Liver (tissue), 8 donors: ENCODE measurements at regions not wholly inside any gene's neighbourhood (a gene's known extent, or its start where the extent isn't known, plus 50 kb on each side); places are given as distances from the start of the nearest gene placed in this dataset.

Source experiments
- DNase-seq: peaks from one replicate; pipeline ENCODE4 v3.0.0-alpha.2; 2017; ENCODE audit warnings: low spot score
- H3K27ac ChIP-seq, 2 donors: one replicate each; pipeline ENCODE4 v1.7.0; 2013; ENCODE audit warnings: inconsistent platforms in 2 of 2, low read length in 2 of 2, control low read depth in 1 of 2, low read depth in 1 of 2, mild to moderate bottlenecking in 1 of 2
- H3K27me3 ChIP-seq, 4 donors: one replicate each; pipeline versions ENCODE4 v1.6.1 to v1.7.0; 2013; ENCODE audit warnings: low read length in 3 of 4, inconsistent platforms in 1 of 4, mild to moderate bottlenecking in 1 of 4, moderate library complexity in 1 of 4; ENCODE audit not compliant: control insufficient read depth in 4 of 4, insufficient read depth in 4 of 4
- H3K36me3 ChIP-seq, 4 donors: one replicate each; pipeline versions ENCODE4 v1.6.1 to v1.7.0; 2013; ENCODE audit warnings: low read length in 3 of 4, mild to moderate bottlenecking in 3 of 4, low read depth in 1 of 4, moderate library complexity in 1 of 4; ENCODE audit not compliant: control insufficient read depth in 4 of 4, insufficient read depth in 3 of 4
- H3K4me1 ChIP-seq, 4 donors: one replicate each; pipeline versions ENCODE4 v1.6.1 to v1.7.0; 2013; ENCODE audit warnings: low read length in 3 of 4, mild to moderate bottlenecking in 3 of 4, moderate library complexity in 1 of 4; ENCODE audit not compliant: control insufficient read depth in 4 of 4, insufficient read depth in 4 of 4
- H3K4me3 ChIP-seq, 3 donors: one replicate each; pipeline versions ENCODE4 v1.6.1 to v1.7.0; 2013; ENCODE audit warnings: low read length in 3 of 3, control low read depth in 1 of 3, low read depth in 1 of 3, mild to moderate bottlenecking in 1 of 3
- H3K9ac ChIP-seq, 2 donors: one replicate each; pipeline ENCODE4 v1.7.0; 2013; ENCODE audit warnings: low read length in 2 of 2, mild to moderate bottlenecking in 2 of 2, moderate library complexity in 2 of 2, control low read depth in 1 of 2, low read depth in 1 of 2
- H3K9me3 ChIP-seq, 4 donors: one replicate each; pipeline versions ENCODE4 v1.6.1 to v1.7.0; 2013; ENCODE audit warnings: low read length in 3 of 4; ENCODE audit not compliant: control insufficient read depth in 4 of 4
- EGR1 ChIP-seq, 2 donors: IDR thresholded peaks; 2 replicates each; pipeline ENCODE4 v1.6.1; 2016 to 2018; ENCODE audit warnings: antibody characterized with exemption in 2 of 2, low read depth in 2 of 2
- FOXA1 ChIP-seq: IDR thresholded peaks from 2 replicates; pipeline ENCODE4 v1.6.1; 2016; ENCODE audit warnings: antibody characterized with exemption
- FOXA2 ChIP-seq: IDR thresholded peaks from 2 replicates; pipeline ENCODE4 v1.6.1; 2016; ENCODE audit warnings: antibody characterized with exemption
- GABPA ChIP-seq, 2 donors: IDR thresholded peaks in 1 of 2; conservative IDR thresholded peaks in 1 of 2; 2 replicates each; pipeline ENCODE4 v1.6.1; 2016; ENCODE audit warnings: antibody characterized with exemption in 2 of 2, mild to moderate bottlenecking in 1 of 2, moderate library complexity in 1 of 2
- HNF4G ChIP-seq: IDR thresholded peaks from 2 replicates; pipeline ENCODE4 v1.6.1; 2016; ENCODE audit warnings: antibody characterized with exemption
- JUND ChIP-seq, 2 donors: IDR thresholded peaks; 2 replicates each; pipeline ENCODE4 v1.6.1; 2016; ENCODE audit warnings: antibody characterized with exemption in 2 of 2
- NR2F2 ChIP-seq: IDR thresholded peaks from 2 replicates; pipeline ENCODE4 v1.6.1; 2016; ENCODE audit warnings: antibody characterized with exemption
- REST ChIP-seq: IDR thresholded peaks from 2 replicates; pipeline ENCODE4 v1.6.1; 2016; ENCODE audit warnings: antibody characterized with exemption, mild to moderate bottlenecking
- SP1 ChIP-seq: IDR thresholded peaks from 2 replicates; pipeline ENCODE4 v1.6.1; 2018; ENCODE audit warnings: antibody characterized with exemption, mild to moderate bottlenecking
- YY1 ChIP-seq: IDR thresholded peaks from 2 replicates; pipeline ENCODE4 v1.6.1; 2016; ENCODE audit warnings: antibody characterized with exemption, mild to moderate bottlenecking
- WGBS: extraction: QIAGEN DNeasy Blood & Tissue Kit; methylation state at CpG from one replicate; pipeline ENCODE4 v1.1.7; 2013; 5-methylcytosine and 5-hydroxymethylcytosine counted together
- TF ChIP-seq, protein P1 (sequence below): fragments of 150-350 bp; IDR thresholded peaks from 2 replicates; pipeline ENCODE4 v1.5.1; 2017; ENCODE audit warnings: improper control_type of control experiment, low read depth, low read length; ENCODE audit not compliant: missing input control
- TF ChIP-seq, protein P2 (sequence below): IDR thresholded peaks from 2 replicates; pipeline ENCODE4 v1.6.1; 2016; ENCODE audit warnings: antibody characterized with exemption
- donor health status: healthy.
- donor health status: healthy.
- donor health status: healthy.
- donor health status: healthy.
- donor health status: healthy.

DNA sequence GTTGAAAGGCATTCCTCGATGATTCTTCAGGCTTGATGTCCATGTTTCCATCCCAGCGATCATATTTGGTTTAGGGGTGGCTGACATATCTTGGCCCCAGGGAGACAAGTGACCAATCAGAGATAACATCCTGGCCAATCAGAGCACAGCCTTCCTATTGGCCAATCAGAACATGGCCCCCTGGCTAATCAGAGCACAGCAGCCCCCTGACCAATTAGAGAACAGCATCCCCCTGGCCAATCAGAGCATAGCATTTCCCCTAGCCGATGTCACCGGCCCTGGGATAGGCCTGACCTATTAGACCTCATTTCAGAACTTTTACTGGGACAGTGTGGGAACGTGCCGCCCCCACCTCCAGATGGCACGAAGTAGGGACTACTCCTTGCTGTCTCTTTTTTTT is 182.2 kb downstream of the AACS start:
- Histone ChIP-seq H3K4me3 (no peak overlapping the region), H3K9me3 (no peaks in the 10 kb centered on the region), H3K9ac (no peak overlapping the region), H3K36me3 (no peaks in the 10 kb centered on the region), H3K4me1 (no peaks in the 10 kb centered on the region), H3K27me3 (no peaks in the 10 kb centered on the region), H3K27ac (no peak overlapping the region)
- whole genome bisulfite sequencing, result 94% methylated on average over 7 of the region's 7 CpGs
- TF ChIP-seq REST (no peak), JUND (IDR thresholded peaks at IDR 0.05) (no peak), SP1 (no peak), NR2F2 (no peak), YY1 (no peak), FOXA1 (no peak)
- TF ChIP-seq, protein P1, sequence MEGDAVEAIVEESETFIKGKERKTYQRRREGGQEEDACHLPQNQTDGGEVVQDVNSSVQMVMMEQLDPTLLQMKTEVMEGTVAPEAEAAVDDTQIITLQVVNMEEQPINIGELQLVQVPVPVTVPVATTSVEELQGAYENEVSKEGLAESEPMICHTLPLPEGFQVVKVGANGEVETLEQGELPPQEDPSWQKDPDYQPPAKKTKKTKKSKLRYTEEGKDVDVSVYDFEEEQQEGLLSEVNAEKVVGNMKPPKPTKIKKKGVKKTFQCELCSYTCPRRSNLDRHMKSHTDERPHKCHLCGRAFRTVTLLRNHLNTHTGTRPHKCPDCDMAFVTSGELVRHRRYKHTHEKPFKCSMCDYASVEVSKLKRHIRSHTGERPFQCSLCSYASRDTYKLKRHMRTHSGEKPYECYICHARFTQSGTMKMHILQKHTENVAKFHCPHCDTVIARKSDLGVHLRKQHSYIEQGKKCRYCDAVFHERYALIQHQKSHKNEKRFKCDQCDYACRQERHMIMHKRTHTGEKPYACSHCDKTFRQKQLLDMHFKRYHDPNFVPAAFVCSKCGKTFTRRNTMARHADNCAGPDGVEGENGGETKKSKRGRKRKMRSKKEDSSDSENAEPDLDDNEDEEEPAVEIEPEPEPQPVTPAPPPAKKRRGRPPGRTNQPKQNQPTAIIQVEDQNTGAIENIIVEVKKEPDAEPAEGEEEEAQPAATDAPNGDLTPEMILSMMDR, result no peak
- TF ChIP-seq, protein P2, sequence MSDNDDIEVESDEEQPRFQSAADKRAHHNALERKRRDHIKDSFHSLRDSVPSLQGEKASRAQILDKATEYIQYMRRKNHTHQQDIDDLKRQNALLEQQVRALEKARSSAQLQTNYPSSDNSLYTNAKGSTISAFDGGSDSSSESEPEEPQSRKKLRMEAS, result no peak
- no peak for DNase-seq

GRCh38 chr12:125249066-125249824 is 184.0 kb downstream of the AACS start:
- Histone ChIP-seq H3K4me1 (no peaks in the 10 kb centered on the region), H3K9ac (no peak overlapping the region), H3K4me3 (no peak overlapping the region), H3K9me3 (no peaks in the 10 kb centered on the region), H3K27ac (no peak overlapping the region), H3K36me3 (no peaks in the 10 kb centered on the region), H3K27me3 (no peaks in the 10 kb centered on the region)
- no peak for DNase-seq
- 69% methylated on average over 13 of the region's 13 CpGs for WGBS
- no peak for TF ChIP-seq HNF4G
- TF ChIP-seq JUND (IDR thresholded peaks at IDR 0.05), result no peak
- TF ChIP-seq, protein P2, result no peak
- no peak for TF ChIP-seq EGR1 (IDR thresholded peaks at IDR 0.05; ENCODE audit: low read depth in 2 of 2)
- TF ChIP-seq FOXA2, result no peak
- TF ChIP-seq GABPA (IDR thresholded peaks at IDR 0.05 in 1 of 2, conservative IDR thresholded peaks at IDR 0.05 in 1 of 2), result no peak

- TF ChIP-seq FOXA1 (no peak), SP1 (no peak)
- TF ChIP-seq, protein P2, result no peak
- no peak overlapping the region for H3K27ac ChIP-seq
- no peak for DNase-seq
- no peak overlapping the region for H3K4me3 ChIP-seq
- no peaks in the 10 kb centered on the region for H3K4me1 ChIP-seq
- WGBS, result 77% methylated on average over 7 of the region's 7 CpGs
- H3K9me3 ChIP-seq, result no peaks in the 10 kb centered on the region
- H3K9ac ChIP-seq, result no peak overlapping the region
- H3K36me3 ChIP-seq, result no peaks in the 10 kb centered on the region
- H3K27me3 ChIP-seq, result no peaks in the 10 kb centered on the region
Observed at GRCh38 chr12:125249932-125250331, 184.7 kb downstream of the AACS start.
